HEK293 (cell line): ENCODE measurements at regions not wholly inside any gene's neighbourhood (a gene's known extent, or its start where the extent isn't known, plus 50 kb on each side); places are given as distances from the start of the nearest gene placed in this dataset.

ENCODE experiments used
- CTCF ChIA-PET: fragments of 350-600 bp; formaldehyde crosslinking; extraction: SDS; loops from one replicate; lab custom pipeline; 2021; ENCODE audit warnings: antibody characterized with exemption; lab: Yijun Ruan, JAX
- POLR2A ChIA-PET: fragments of 300-600 bp; formaldehyde crosslinking; extraction: SDS; loops from one replicate; lab custom pipeline; 2020; ENCODE audit warnings: antibody characterized with exemption, inconsistent platforms; lab: Yijun Ruan, JAX
- H3K27ac ChIP-seq: fragments of 200-500 bp; sonication (Bioruptor generic); 2 replicates; pipeline ENCODE4 v1.5.1; 2014; ENCODE audit warnings: low read depth, low read length, control low read depth, inconsistent platforms; ENCODE audit errors: extremely low read depth
- H3K36me3 ChIP-seq, 2 experiments: fragments of 200-500 bp in 1 of 2; sonication (Bioruptor generic) in 1 of 2; 1 replicate in 1 of 2; 2 replicates in 1 of 2; pipeline ENCODE4 v1.5.1; 2014 to 2017; ENCODE audit warnings: inconsistent platforms in 2 of 2, low read length in 2 of 2; ENCODE audit not compliant: control insufficient read depth in 2 of 2, insufficient read depth in 1 of 2
- H3K4me1 ChIP-seq: fragments of 200-500 bp; sonication (Bioruptor generic); 2 replicates; pipeline ENCODE4 v1.5.1; 2014; ENCODE audit warnings: mild to moderate bottlenecking, low read length, inconsistent platforms; ENCODE audit not compliant: control insufficient read depth, insufficient read depth
- H3K4me3 ChIP-seq: 2 replicates; pipeline ENCODE4 v1.5.1; 2011; ENCODE audit warnings: low read depth, mild to moderate bottlenecking, control low read depth, low read length, moderate library complexity
- H3K9me3 ChIP-seq: fragments of 200-500 bp; sonication (Bioruptor generic); 2 replicates; pipeline ENCODE4 v1.5.1; 2014; ENCODE audit warnings: low read depth, low read length, inconsistent platforms; ENCODE audit not compliant: control insufficient read depth, insufficient read depth
- BCL11A ChIP-seq: fragments of 450-650 bp; formaldehyde crosslinking; IDR thresholded peaks from 2 replicates; pipeline ENCODE4 v1.5.1; 2016; ENCODE audit warnings: low read depth, missing biosample characterization, missing genetic modification characterization
- EGR2 ChIP-seq: fragments of 450-650 bp; formaldehyde crosslinking; IDR thresholded peaks from 2 replicates; pipeline ENCODE4 v1.5.1; 2016; ENCODE audit warnings: low read depth, missing biosample characterization, missing genetic modification characterization
- HOXA7 ChIP-seq: sonication (generic); formaldehyde crosslinking; IDR thresholded peaks from 2 replicates; pipeline ENCODE4 v1.8.1; 2022; ENCODE audit warnings: missing genetic modification reagents, borderline replicate concordance
- IKZF3 ChIP-seq: fragments of 450-650 bp; IDR thresholded peaks from 2 replicates; pipeline ENCODE4 v1.5.0; 2018; ENCODE audit warnings: missing biosample characterization, mild to moderate bottlenecking, missing genetic modification characterization, moderate library complexity
- INSM2 ChIP-seq: fragments of 450-650 bp; formaldehyde crosslinking; IDR thresholded peaks from 2 replicates; pipeline ENCODE4 v1.5.1; 2016; ENCODE audit warnings: missing biosample characterization, missing genetic modification characterization
- PRDM1 ChIP-seq: fragments of 450-650 bp; formaldehyde crosslinking; IDR thresholded peaks from 2 replicates; pipeline ENCODE4; 2016; ENCODE audit warnings: missing biosample characterization, missing genetic modification characterization
- YY1 ChIP-seq: fragments of 450-650 bp; formaldehyde crosslinking; IDR thresholded peaks from 2 replicates; pipeline ENCODE4 v1.5.1; 2018; ENCODE audit warnings: missing biosample characterization, missing genetic modification characterization
- ZBTB26 ChIP-seq: fragments of 450-650 bp; formaldehyde crosslinking; optimal IDR thresholded peaks from 2 replicates; pipeline ENCODE3; 2016; ENCODE audit warnings: missing biosample characterization, mild to moderate bottlenecking, missing genetic modification characterization
- ZFHX2 ChIP-seq: fragments of 450-650 bp; formaldehyde crosslinking; conservative IDR thresholded peaks from 2 replicates; pipeline ENCODE4 v1.5.1; 2016; ENCODE audit warnings: missing biosample characterization, missing genetic modification characterization
- ZIC2 ChIP-seq: fragments of 450-650 bp; formaldehyde crosslinking; IDR thresholded peaks from 2 replicates; pipeline ENCODE4 v1.5.1; 2016; ENCODE audit warnings: missing biosample characterization, missing genetic modification characterization
- ZNF112 ChIP-seq: fragments of 450-650 bp; formaldehyde crosslinking; IDR thresholded peaks from 2 replicates; pipeline ENCODE4 v1.5.0; 2017; ENCODE audit warnings: missing biosample characterization, missing genetic modification characterization
- ZNF16 ChIP-seq: fragments of 450-650 bp; formaldehyde crosslinking; IDR thresholded peaks from 2 replicates; pipeline ENCODE4 v1.5.1; 2016; ENCODE audit warnings: low read depth, missing biosample characterization, missing genetic modification characterization
- ZNF335 ChIP-seq: fragments of 450-650 bp; formaldehyde crosslinking; conservative IDR thresholded peaks from 2 replicates; pipeline ENCODE4 v1.5.1; 2016; ENCODE audit warnings: missing biosample characterization, missing genetic modification characterization
- ZNF521 ChIP-seq: fragments of 450-650 bp; formaldehyde crosslinking; IDR thresholded peaks from 2 replicates; pipeline ENCODE4 v1.5.1; 2017; ENCODE audit warnings: missing biosample characterization, mild to moderate bottlenecking, missing genetic modification characterization
- ZNF645 ChIP-seq: fragments of 450-650 bp; formaldehyde crosslinking; IDR thresholded peaks from 2 replicates; pipeline ENCODE4; 2016; ENCODE audit warnings: missing biosample characterization, missing genetic modification characterization
- ZSCAN18 ChIP-seq: fragments of 450-650 bp; formaldehyde crosslinking; IDR thresholded peaks from 2 replicates; pipeline ENCODE4 v1.5.1; 2016; ENCODE audit warnings: missing biosample characterization, missing genetic modification characterization

- Histone ChIP-seq H3K4me3 (no peak overlapping the region), H3K36me3 (no peaks in the 10 kb centered on the region), H3K27ac (no peak overlapping the region), H3K4me1 (no peaks in the 10 kb centered on the region), H3K9me3 (no peaks in the 10 kb centered on the region)
- ChIA-PET CTCF (no interaction called here), POLR2A (interaction anchor here (0.6 kb wide), 1 partner anchor 104 kb away, joined by 3 read pairs; no protein-coding TSS in a partner anchor)
- TF ChIP-seq HOXA7 (CRISPR knock-in tag): no peak
- no peak for TF ChIP-seq ZNF112 (tag by site-specific recombination)
- TF ChIP-seq EGR2 (tag by site-specific recombination): peak; percentile 87
- TF ChIP-seq ZNF335 (tag by site-specific recombination): no peak
- TF ChIP-seq ZFHX2 (tag by site-specific recombination): peak; percentile 78
- TF ChIP-seq YY1 (tag by site-specific recombination): no peak
- no peak for TF ChIP-seq ZNF16 (tag by site-specific recombination)
These were observed 66.6 kb upstream of the TRIO start for GRCh38 chr5:14076561-14076960.

GRCh38 chr5:14075937-14076336 is 67.2 kb upstream of the TRIO start:
- Histone ChIP-seq H3K36me3 (no peaks in the 10 kb centered on the region), H3K27ac (no peak overlapping the region), H3K4me1 (no peaks in the 10 kb centered on the region), H3K4me3 (no peak overlapping the region), H3K9me3 (no peaks in the 10 kb centered on the region)
- ChIA-PET CTCF (no interaction called here), POLR2A (no interaction called here)
- TF ChIP-seq ZSCAN18 (tag by site-specific recombination) (no peak), PRDM1 (tag by site-specific recombination) (peak; percentile 94), INSM2 (no peak), ZIC2 (tag by site-specific recombination) (no peak), ZNF521 (tag by site-specific recombination) (no peak), ZBTB26 (tag by site-specific recombination) (no peak), ZNF645 (no peak)

GRCh38 chr5:14071433-14071832 is 71.7 kb upstream of the TRIO start:
- ChIA-PET POLR2A (interaction anchor here (0.7 kb wide), 1 partner anchor 784 kb away, joined by 4 read pairs; no protein-coding TSS in a partner anchor), CTCF (interaction anchor here (0.6 kb wide), 1 partner anchor 271 kb away, joined by 3 read pairs; no protein-coding TSS in a partner anchor)
- Histone ChIP-seq H3K27ac (no peak overlapping the region), H3K36me3 (no peaks in the 10 kb centered on the region)
- TF ChIP-seq IKZF3 (tag by site-specific recombination) (no peak), ZFHX2 (tag by site-specific recombination) (peak; percentile 37; the same call in 1 of the 2 replicates), BCL11A (tag by site-specific recombination) (no peak), EGR2 (tag by site-specific recombination) (peak; percentile 73)
- TF ChIP-seq, all 188 proteins: peak for 2
- Histone ChIP-seq H3K9me3 (no peaks in the 10 kb centered on the region), H3K4me1 (no peaks in the 10 kb centered on the region), H3K4me3 (no peak overlapping the region)
